Hepatocyte (in vitro differentiated cells): ENCODE measurements at regions not wholly inside any gene's neighbourhood (a gene's known extent, or its start where the extent isn't known, plus 50 kb on each side); places are given as distances from the start of the nearest gene placed in this dataset.

Experiments
- DNase-seq: peaks from one replicate; pipeline ENCODE4 v3.0.0-alpha.2; 2016; ENCODE audit warnings: low spot score
- H2AFZ ChIP-seq: fragments of 200-600 bp; sonication (generic); 2 replicates; pipeline ENCODE4 v1.6.0; 2016; ENCODE audit warnings: antibody characterized with exemption, mild to moderate bottlenecking
- H3K27ac ChIP-seq: fragments of 200-600 bp; sonication (generic); 2 replicates; pipeline ENCODE4 v1.5.1; 2016; ENCODE audit warnings: mild to moderate bottlenecking
- H3K27me3 ChIP-seq: fragments of 200-600 bp; sonication (generic); 2 replicates; pipeline ENCODE4 v1.6.1; 2016
- H3K36me3 ChIP-seq: fragments of 200-600 bp; sonication (generic); replicated peaks from 2 replicates; pipeline ENCODE4 v1.5.1; 2016; ENCODE audit warnings: low read depth; ENCODE audit not compliant: insufficient read depth
- H3K4me1 ChIP-seq: fragments of 200-600 bp; sonication (generic); 2 replicates; pipeline ENCODE4 v1.5.1; 2016; ENCODE audit warnings: mild to moderate bottlenecking, moderate library complexity; ENCODE audit not compliant: insufficient read depth
- H3K4me2 ChIP-seq: fragments of 200-600 bp; sonication (generic); 2 replicates; pipeline ENCODE4 v1.6.0; 2016
- H3K4me3 ChIP-seq: fragments of 200-600 bp; sonication (generic); 2 replicates; pipeline ENCODE4 v1.5.1; 2016; ENCODE audit warnings: mild to moderate bottlenecking
- H3K79me2 ChIP-seq: fragments of 200-600 bp; sonication (generic); 2 replicates; pipeline ENCODE4 v1.6.0; 2017; ENCODE audit warnings: mild to moderate bottlenecking
- H3K9me2 ChIP-seq: fragments of 200-600 bp; sonication (generic); replicated peaks from 2 replicates; pipeline ENCODE4 v1.6.0; 2017; ENCODE audit warnings: mild to moderate bottlenecking; ENCODE audit not compliant: insufficient read depth
- H3K9me3 ChIP-seq: fragments of 200-600 bp; sonication (generic); 2 replicates; pipeline ENCODE4 v1.5.1; 2016; ENCODE audit warnings: low read depth, mild to moderate bottlenecking
- H4K20me1 ChIP-seq: fragments of 200-600 bp; sonication (generic); 2 replicates; pipeline ENCODE4 v1.6.0; 2016; ENCODE audit warnings: mild to moderate bottlenecking; ENCODE audit not compliant: insufficient read depth, poor library complexity, severe bottlenecking
- EZH2 ChIP-seq: fragments of 200-600 bp; sonication (generic); IDR thresholded peaks from 2 replicates; pipeline ENCODE4 v1.6.1; 2016; ENCODE audit warnings: antibody characterized with exemption, mild to moderate bottlenecking, borderline replicate concordance
- EZH2phosphoT487 ChIP-seq: fragments of 200-600 bp; sonication (generic); IDR thresholded peaks from one replicate; pipeline ENCODE4 v1.6.1; 2018; ENCODE audit warnings: antibody characterized with exemption, mild to moderate bottlenecking, low read depth, moderate library complexity; ENCODE audit not compliant: unreplicated experiment, severe bottlenecking
- WGBS: methylation state at CpG from one replicate; pipeline ENCODE4 v1.1.6; 2016; ENCODE audit warnings: low lambda C conversion rate; ENCODE audit errors: missing lambda C conversion rate; 5-methylcytosine and 5-hydroxymethylcytosine counted together
- TF ChIP-seq, protein P1 (sequence below): fragments of 200-600 bp; sonication (generic); IDR thresholded peaks from 2 replicates; pipeline ENCODE4 v1.5.1; 2016; ENCODE audit warnings: antibody characterized with exemption, mild to moderate bottlenecking; ENCODE audit not compliant: poor library complexity

DNA sequence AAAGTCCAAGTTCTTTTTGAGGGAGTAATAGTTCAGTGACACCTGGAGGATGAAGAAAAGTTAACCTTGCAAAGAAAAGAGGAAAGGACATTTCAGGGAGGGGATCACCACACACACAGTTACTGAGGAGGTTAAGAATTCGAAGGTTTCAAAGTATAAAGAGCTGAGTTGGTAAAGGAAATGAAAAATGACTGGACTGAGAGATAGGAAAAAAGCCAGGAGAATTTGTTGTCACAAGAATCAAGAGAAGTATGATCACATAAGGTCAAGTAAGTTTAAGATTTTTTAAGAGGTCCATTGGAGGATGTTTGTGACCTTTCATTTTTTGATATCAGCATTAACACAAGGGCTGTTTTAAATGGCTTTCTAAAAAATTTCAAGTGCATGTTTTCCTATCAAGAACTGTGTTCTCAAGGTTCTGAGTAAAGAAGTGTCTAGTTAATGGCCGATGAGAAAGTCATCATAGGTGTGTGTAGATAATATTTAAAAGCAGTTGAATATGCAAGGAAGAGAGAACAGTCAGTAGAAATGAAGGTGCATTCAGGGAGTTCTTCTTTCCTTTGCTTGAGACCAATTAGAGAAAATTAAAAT, 189.2 kb upstream of the RBMS3 start:
- no peak for TF ChIP-seq EZH2
- TF ChIP-seq, protein P1, sequence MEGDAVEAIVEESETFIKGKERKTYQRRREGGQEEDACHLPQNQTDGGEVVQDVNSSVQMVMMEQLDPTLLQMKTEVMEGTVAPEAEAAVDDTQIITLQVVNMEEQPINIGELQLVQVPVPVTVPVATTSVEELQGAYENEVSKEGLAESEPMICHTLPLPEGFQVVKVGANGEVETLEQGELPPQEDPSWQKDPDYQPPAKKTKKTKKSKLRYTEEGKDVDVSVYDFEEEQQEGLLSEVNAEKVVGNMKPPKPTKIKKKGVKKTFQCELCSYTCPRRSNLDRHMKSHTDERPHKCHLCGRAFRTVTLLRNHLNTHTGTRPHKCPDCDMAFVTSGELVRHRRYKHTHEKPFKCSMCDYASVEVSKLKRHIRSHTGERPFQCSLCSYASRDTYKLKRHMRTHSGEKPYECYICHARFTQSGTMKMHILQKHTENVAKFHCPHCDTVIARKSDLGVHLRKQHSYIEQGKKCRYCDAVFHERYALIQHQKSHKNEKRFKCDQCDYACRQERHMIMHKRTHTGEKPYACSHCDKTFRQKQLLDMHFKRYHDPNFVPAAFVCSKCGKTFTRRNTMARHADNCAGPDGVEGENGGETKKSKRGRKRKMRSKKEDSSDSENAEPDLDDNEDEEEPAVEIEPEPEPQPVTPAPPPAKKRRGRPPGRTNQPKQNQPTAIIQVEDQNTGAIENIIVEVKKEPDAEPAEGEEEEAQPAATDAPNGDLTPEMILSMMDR, result no peak
- no peaks in the 10 kb centered on the region for H3K4me1 ChIP-seq
- WGBS, result 84% methylated on average over 2 of the region's 2 CpGs
- H3K79me2 ChIP-seq, result no peaks in the 10 kb centered on the region
- no peak overlapping the region for H3K4me2 ChIP-seq
- H3K27me3 ChIP-seq, result no peaks in the 10 kb centered on the region
- no peaks in the 10 kb centered on the region for H4K20me1 ChIP-seq
- H3K36me3 ChIP-seq, result no peaks in the 10 kb centered on the region
- H3K4me3 ChIP-seq, result no peak overlapping the region
- no peaks in the 10 kb centered on the region for H3K9me2 ChIP-seq
- no peak overlapping the region for H2AFZ ChIP-seq
- no peaks in the 10 kb centered on the region for H3K9me3 ChIP-seq
- no peak for DNase-seq
- no peak overlapping the region for H3K27ac ChIP-seq

DNA sequence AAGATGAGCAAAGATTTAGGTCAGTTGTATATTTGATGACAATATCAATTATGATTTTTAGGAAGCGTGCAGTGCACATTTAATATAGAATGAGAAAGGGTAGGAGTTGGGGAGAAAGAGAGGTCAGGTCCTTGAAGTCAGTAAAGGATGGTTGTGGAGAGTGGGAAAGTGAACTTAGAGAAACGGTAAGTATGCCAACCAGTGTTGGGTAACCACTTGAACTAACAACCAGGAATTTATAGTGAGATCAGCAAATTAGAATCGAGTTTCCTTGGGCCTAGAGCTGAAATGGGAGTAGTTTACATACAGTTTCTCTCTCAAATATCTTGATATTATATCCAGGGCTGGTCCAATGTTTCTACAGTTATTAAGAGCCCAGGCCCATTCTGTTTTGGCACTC, 188.5 kb upstream of the RBMS3 start:
- Histone ChIP-seq H3K4me1 (no peaks in the 10 kb centered on the region), H2AFZ (no peak overlapping the region), H3K4me2 (no peak overlapping the region), H3K79me2 (no peaks in the 10 kb centered on the region), H4K20me1 (no peaks in the 10 kb centered on the region), H3K27me3 (no peaks in the 10 kb centered on the region), H3K27ac (no peak overlapping the region), H3K9me2 (no peaks in the 10 kb centered on the region), H3K4me3 (no peak overlapping the region), H3K36me3 (no peaks in the 10 kb centered on the region), H3K9me3 (no peaks in the 10 kb centered on the region)
- DNase-seq, result no peak
- 51% methylated on average over 3 of the region's 3 CpGs for WGBS
- TF ChIP-seq EZH2, result no peak
- TF ChIP-seq EZH2phosphoT487, result no peak

DNA sequence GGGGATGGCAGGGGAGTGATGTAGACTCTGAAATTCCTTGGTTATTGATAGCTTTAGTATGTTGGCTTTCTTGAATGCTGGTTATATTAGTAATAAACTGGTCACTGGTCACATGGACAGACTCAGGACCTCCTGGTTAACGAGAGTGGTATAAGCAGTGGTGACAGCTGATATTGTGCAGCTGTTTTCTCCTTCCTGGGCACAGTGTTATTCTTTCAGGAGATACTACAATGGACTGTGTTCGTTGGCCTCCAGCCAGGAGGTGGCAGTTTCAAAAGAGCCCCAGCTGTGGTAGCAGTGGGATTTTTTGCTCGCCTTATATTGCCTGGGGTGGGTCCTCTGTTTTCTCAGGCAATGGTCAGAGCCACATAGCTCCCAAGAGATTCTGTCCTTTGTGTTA, 181.6 kb upstream of the RBMS3 start:
- Histone ChIP-seq H3K79me2 (no peaks in the 10 kb centered on the region), H3K9me2 (no peaks in the 10 kb centered on the region), H3K4me1 (no peaks in the 10 kb centered on the region), H3K36me3 (no peaks in the 10 kb centered on the region), H4K20me1 (no peaks in the 10 kb centered on the region), H3K27ac (no peak overlapping the region), H3K9me3 (no peaks in the 10 kb centered on the region), H2AFZ (no peak overlapping the region), H3K27me3 (no peaks in the 10 kb centered on the region), H3K4me2 (no peak overlapping the region), H3K4me3 (no peak overlapping the region)
- WGBS, result 68% methylated on average over 3 of the region's 3 CpGs
- TF ChIP-seq, protein P1, result no peak
- TF ChIP-seq EZH2phosphoT487, result no peak
- no peak for DNase-seq

DNA sequence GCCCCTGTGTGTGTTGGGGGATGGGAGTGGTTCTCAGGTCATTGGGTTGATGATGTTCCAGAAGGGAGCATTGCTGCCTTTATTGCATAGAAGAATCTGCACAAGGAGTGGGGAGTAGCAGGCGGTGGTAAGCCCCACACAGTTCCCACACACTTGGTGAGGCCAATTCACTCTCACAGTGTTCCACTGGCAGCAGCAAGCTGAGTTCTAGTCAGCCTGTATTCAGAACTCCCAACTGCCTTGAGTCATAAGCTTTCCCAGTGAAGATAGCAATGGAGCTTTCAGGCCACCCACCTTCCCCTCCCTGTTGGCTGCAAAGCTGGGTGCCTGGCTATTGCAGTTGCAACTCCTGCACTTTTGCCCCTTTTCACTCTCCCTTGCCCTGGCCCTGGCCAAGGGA, 181.1 kb upstream of the RBMS3 start:
- Histone ChIP-seq H3K4me1 (no peaks in the 10 kb centered on the region), H3K9me3 (no peaks in the 10 kb centered on the region), H3K79me2 (no peaks in the 10 kb centered on the region), H3K4me2 (no peak overlapping the region), H4K20me1 (no peaks in the 10 kb centered on the region), H2AFZ (no peak overlapping the region), H3K27ac (no peak overlapping the region), H3K4me3 (no peak overlapping the region), H3K36me3 (no peaks in the 10 kb centered on the region), H3K9me2 (no peaks in the 10 kb centered on the region), H3K27me3 (no peaks in the 10 kb centered on the region)
- TF ChIP-seq EZH2phosphoT487 (no peak), EZH2 (no peak)
- TF ChIP-seq, protein P1, result no peak
- 100% methylated on average over 1 of the region's 1 CpG for WGBS
- no peak for DNase-seq
